ENCODE measurements at regions not wholly inside any gene's neighbourhood (a gene's known extent, or its start where the extent isn't known, plus 50 kb on each side); places are given as distances from the start of the nearest gene placed in this dataset.

DNA sequence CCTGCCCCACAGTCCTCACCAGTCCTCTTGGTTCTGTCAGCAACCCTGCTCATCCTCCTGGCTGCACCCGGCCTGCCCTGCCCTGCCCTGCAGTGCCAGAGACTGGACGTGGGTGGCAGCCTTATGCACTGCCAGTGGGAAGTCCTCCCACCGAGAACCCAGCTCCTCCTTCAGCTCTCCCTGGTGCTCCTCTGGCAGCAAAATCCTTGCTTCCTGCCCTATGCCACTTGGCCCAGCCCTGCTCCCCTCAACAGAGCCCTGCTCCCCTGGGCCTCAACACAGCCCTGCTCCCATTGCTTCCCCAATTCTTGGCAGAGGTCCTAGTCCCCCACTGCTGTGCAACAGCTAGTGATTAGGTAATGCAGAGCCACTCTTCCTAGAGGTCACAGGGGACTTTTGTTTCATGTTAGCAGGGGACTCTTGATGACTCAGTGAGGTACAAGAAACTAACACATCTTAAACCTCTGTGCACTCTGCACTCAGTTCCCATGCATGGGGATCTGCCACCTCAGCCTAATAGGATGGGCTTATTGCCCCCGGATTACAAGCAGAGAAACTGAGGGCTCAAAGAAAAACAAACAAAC lies 58.0 kb upstream of the EDAR start:
- H3K27me3 Mint-ChIP-seq (ENCODE audit: low read depth in 2 of 2): peaks cover 0 to 2% of the 10 kb centered on the region in 2 donors
- peak overlapping the region in 1 of 2 donors; percentile 74 for H3K27ac Mint-ChIP-seq

DNA sequence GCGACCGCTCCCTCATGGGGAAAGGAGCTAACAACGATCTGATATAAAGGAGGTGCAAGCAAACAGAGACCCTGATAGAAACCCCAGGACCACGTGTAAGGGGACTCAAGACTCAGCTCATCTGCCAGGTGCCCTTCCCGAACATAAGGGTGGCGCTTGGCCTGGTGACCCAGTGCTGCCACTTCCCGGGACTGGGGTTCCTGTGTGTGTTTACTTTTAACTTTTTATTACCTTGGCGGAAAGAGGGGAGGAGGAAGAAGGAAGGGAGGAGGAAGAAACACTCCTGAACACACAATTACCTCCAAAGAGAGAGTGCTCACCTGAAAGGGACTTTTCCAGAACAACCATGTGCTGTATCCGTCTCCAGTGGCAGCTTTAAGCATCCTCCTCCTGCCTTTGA lies 56.5 kb upstream of the EDAR start:
- Mint-ChIP-seq H3K36me3 (no peaks in the 10 kb centered on the region), H3K4me3 (no peak overlapping the region), H3K9me3 (no peaks in the 10 kb centered on the region), H3K4me1 (peaks cover 0 to 5% of the 10 kb centered on the region in 2 donors), H3K27ac (no peak overlapping the region), H3K27me3 (ENCODE audit: low read depth in 2 of 2) (peaks cover 0 to 4% of the 10 kb centered on the region in 2 donors)
- TF ChIP-seq, protein P1, sequence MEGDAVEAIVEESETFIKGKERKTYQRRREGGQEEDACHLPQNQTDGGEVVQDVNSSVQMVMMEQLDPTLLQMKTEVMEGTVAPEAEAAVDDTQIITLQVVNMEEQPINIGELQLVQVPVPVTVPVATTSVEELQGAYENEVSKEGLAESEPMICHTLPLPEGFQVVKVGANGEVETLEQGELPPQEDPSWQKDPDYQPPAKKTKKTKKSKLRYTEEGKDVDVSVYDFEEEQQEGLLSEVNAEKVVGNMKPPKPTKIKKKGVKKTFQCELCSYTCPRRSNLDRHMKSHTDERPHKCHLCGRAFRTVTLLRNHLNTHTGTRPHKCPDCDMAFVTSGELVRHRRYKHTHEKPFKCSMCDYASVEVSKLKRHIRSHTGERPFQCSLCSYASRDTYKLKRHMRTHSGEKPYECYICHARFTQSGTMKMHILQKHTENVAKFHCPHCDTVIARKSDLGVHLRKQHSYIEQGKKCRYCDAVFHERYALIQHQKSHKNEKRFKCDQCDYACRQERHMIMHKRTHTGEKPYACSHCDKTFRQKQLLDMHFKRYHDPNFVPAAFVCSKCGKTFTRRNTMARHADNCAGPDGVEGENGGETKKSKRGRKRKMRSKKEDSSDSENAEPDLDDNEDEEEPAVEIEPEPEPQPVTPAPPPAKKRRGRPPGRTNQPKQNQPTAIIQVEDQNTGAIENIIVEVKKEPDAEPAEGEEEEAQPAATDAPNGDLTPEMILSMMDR (IDR thresholded peaks at IDR 0.05): no peak
- no peaks in the 10 kb centered on the region for H3K27me3 ChIP-seq (ENCODE audit: control insufficient read depth, insufficient read depth, low read length)
- no peaks in the 10 kb centered on the region for H3K4me1 ChIP-seq (ENCODE audit: control insufficient read depth, insufficient read depth, low read length)
- H3K27ac ChIP-seq (ENCODE audit: low read length): no peak overlapping the region
- DNase-seq (no peak), ATAC-seq (no peak)
- H3K36me3 ChIP-seq (ENCODE audit: control insufficient read depth, insufficient read depth, low read length): no peaks in the 10 kb centered on the region
- WGBS (ENCODE audit: insufficient coverage): 88% methylated on average over 7 of the region's 9 CpGs
- H3K4me3 ChIP-seq (ENCODE audit: low read length): no peak overlapping the region
- intact Hi-C loops (cut with micrococcal nuclease): no loop called here
- H3K9me3 ChIP-seq (ENCODE audit: control insufficient read depth, insufficient read depth, low read length): no peaks in the 10 kb centered on the region

More for the DNA sequence above, 58.0 kb upstream of the EDAR start:
- H3K4me3 ChIP-seq (ENCODE audit: low read length): no peak overlapping the region
- H3K27me3 ChIP-seq (ENCODE audit: control insufficient read depth, insufficient read depth, low read length): no peaks in the 10 kb centered on the region
- H3K36me3 ChIP-seq (ENCODE audit: control insufficient read depth, insufficient read depth, low read length): no peaks in the 10 kb centered on the region
- no peaks in the 10 kb centered on the region for H3K9me3 Mint-ChIP-seq
- H3K4me1 ChIP-seq (ENCODE audit: control insufficient read depth, insufficient read depth, low read length): no peaks in the 10 kb centered on the region
- no peaks in the 10 kb centered on the region for H3K36me3 Mint-ChIP-seq
- H3K27ac ChIP-seq (ENCODE audit: low read length): no peak overlapping the region
- DNase-seq: no peak
- no peaks in the 10 kb centered on the region for H3K9me3 ChIP-seq (ENCODE audit: control insufficient read depth, insufficient read depth, low read length)
- TF ChIP-seq, protein P1 (IDR thresholded peaks at IDR 0.05): no peak
- no peak overlapping the region for H3K4me3 Mint-ChIP-seq
- H3K4me1 Mint-ChIP-seq: peaks cover 0 to 5% of the 10 kb centered on the region in 2 donors
- intact Hi-C loops (cut with micrococcal nuclease): no loop called here
- WGBS (ENCODE audit: insufficient coverage): 68% methylated on average over 4 of the region's 4 CpGs
- ATAC-seq: peak in 1 of 3 donors; percentile 49

DNA sequence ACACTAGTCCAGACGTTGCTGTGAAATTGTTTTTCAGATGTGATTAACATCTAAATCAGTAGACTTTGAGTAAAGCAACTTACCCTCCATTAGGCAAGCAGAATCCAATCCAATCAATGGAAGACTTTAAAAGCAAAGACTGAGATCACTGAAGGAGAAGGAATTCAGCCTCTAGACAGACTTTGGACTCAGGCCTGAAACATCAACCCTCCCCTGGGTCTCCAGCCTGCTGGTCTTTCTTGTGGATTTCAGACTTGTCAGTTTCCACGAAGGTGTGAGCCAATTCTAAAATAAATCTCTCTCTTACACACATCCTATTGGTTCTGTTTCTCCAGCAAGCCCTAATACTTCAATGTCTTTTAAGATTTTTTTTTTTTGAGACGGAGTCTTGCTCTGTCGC lies 50.0 kb upstream of the EDAR start:
- Histone ChIP-seq H3K4me1 (ENCODE audit: control insufficient read depth, insufficient read depth, low read length) (no peaks in the 10 kb centered on the region), H3K27me3 (ENCODE audit: control insufficient read depth, insufficient read depth, low read length) (no peaks in the 10 kb centered on the region), H3K4me3 (ENCODE audit: low read length) (no peak overlapping the region), H3K27ac (ENCODE audit: low read length) (no peak overlapping the region), H3K36me3 (ENCODE audit: control insufficient read depth, insufficient read depth, low read length) (no peaks in the 10 kb centered on the region), H3K9me3 (ENCODE audit: control insufficient read depth, insufficient read depth, low read length) (no peaks in the 10 kb centered on the region)
- H3K9me3 Mint-ChIP-seq: no peaks in the 10 kb centered on the region
- H3K36me3 Mint-ChIP-seq: no peaks in the 10 kb centered on the region
- peaks cover 0 to 4% of the 10 kb centered on the region in 2 donors for H3K27me3 Mint-ChIP-seq (ENCODE audit: low read depth in 2 of 2)
- DNase-seq (no peak), ATAC-seq (no peak)
- H3K4me1 Mint-ChIP-seq: peaks cover 0 to 4% of the 10 kb centered on the region in 2 donors
- TF ChIP-seq, protein P1 (IDR thresholded peaks at IDR 0.05): no peak
- 89% methylated on average over 3 of the region's 4 CpGs for WGBS (ENCODE audit: insufficient coverage)
- H3K4me3 Mint-ChIP-seq: no peak overlapping the region
- H3K27ac Mint-ChIP-seq: no peak overlapping the region
- intact Hi-C loops (cut with micrococcal nuclease): no loop called here
